H1 (cell line): ENCODE measurements at regions not wholly inside any gene's neighbourhood (a gene's known extent, or its start where the extent isn't known, plus 50 kb on each side); places are given as distances from the start of the nearest gene placed in this dataset.

Experiments used
- CTCF ChIA-PET: fragments of 300-600 bp; sonication (Branson Sonifier 250); formaldehyde crosslinking; loops from one replicate; lab custom pipeline; 2021; ENCODE audit not compliant: partially characterized antibody; lab: Charles Lee
- POLR2A ChIA-PET: fragments of 300-600 bp; sonication (Branson Sonifier 250); formaldehyde crosslinking; loops from one replicate; lab custom pipeline; 2021; ENCODE audit warnings: inconsistent platforms; ENCODE audit not compliant: partially characterized antibody; lab: Charles Lee
- DNase-seq, 2 experiments: peaks; one replicate each; pipeline versions ENCODE4 v3.0.0 to v3.0.0-alpha.2; 2010 to 2022; ENCODE audit warnings: low spot score in 2 of 2, low read depth in 1 of 2, mixed read lengths in 1 of 2
- FAIRE-seq: peaks from 2 replicates; lab custom pipeline; 2011; peaks lifted over from hg19 to GRCh38; lab: Jason Lieb, UNC
- H2AFZ ChIP-seq: 2 replicates; pipeline ENCODE4 v1.8.1; 2012; ENCODE audit warnings: low read length, inconsistent platforms
- H2AK5ac ChIP-seq: 2 replicates; pipeline ENCODE4 v1.6.1; 2013; ENCODE audit warnings: low read depth, low read length
- H2BK120ac ChIP-seq: replicated peaks from 2 replicates; pipeline ENCODE3; 2013; ENCODE audit warnings: low read depth, low read length, inconsistent platforms
- H2BK12ac ChIP-seq: 2 replicates; pipeline ENCODE4 v1.6.1; 2013; ENCODE audit warnings: low read depth, low read length
- H2BK15ac ChIP-seq: 2 replicates; pipeline ENCODE4 v1.6.1; 2013; ENCODE audit warnings: low read length
- H2BK20ac ChIP-seq: 2 replicates; pipeline ENCODE4 v1.6.1; 2013; ENCODE audit warnings: low read length
- H2BK5ac ChIP-seq: 2 replicates; pipeline ENCODE4 v1.6.1; 2013; ENCODE audit warnings: low read depth, low read length
- H3K14ac ChIP-seq: 2 replicates; pipeline ENCODE4 v1.6.1; 2013; ENCODE audit warnings: inconsistent platforms; ENCODE audit not compliant: insufficient read length
- H3K18ac ChIP-seq: 2 replicates; pipeline ENCODE4 v1.6.1; 2013; ENCODE audit warnings: low read length; ENCODE audit errors: extremely low read depth
- H3K23ac ChIP-seq: 2 replicates; pipeline ENCODE4 v1.6.1; 2013; ENCODE audit warnings: inconsistent platforms; ENCODE audit not compliant: insufficient read length
- H3K23me2 ChIP-seq: 2 replicates; pipeline ENCODE4 v1.6.1; 2013; ENCODE audit warnings: low read depth, low read length
- H3K27ac ChIP-seq: 2 replicates; pipeline ENCODE4 v1.6.1; 2011; ENCODE audit warnings: low read depth, low read length, inconsistent platforms
- H3K27me3 ChIP-seq, 4 experiments: replicated peaks in 1 of 4; 1 replicate in 1 of 4; 2 replicates in 3 of 4; pipeline versions ENCODE4 v1.6.1 to v1.8.1; 2011 to 2013; ENCODE audit warnings: low read length in 3 of 4, mild to moderate bottlenecking in 3 of 4, inconsistent platforms in 2 of 4, mixed read lengths in 2 of 4, moderate library complexity in 1 of 4; ENCODE audit not compliant: control insufficient read depth in 3 of 4, insufficient read depth in 3 of 4; ENCODE audit errors: extremely low read depth in 1 of 4
- H3K36me3 ChIP-seq, 4 experiments: 2 replicates each; pipeline versions ENCODE4 v1.6.1 to v1.8.1; 2011 to 2013; ENCODE audit warnings: mild to moderate bottlenecking in 4 of 4, low read length in 3 of 4, moderate library complexity in 2 of 4, control low read depth in 1 of 4, inconsistent platforms in 1 of 4; ENCODE audit not compliant: insufficient read depth in 4 of 4, control insufficient read depth in 2 of 4
- H3K4ac ChIP-seq: replicated peaks from 2 replicates; pipeline ENCODE3; 2013; ENCODE audit warnings: low read length, low read depth, mixed read lengths, inconsistent platforms; ENCODE audit not compliant: insufficient read length
- H3K4me1 ChIP-seq, 4 experiments: replicated peaks in 1 of 4; 1 replicate in 1 of 4; 2 replicates in 3 of 4; pipeline versions ENCODE4 v1.6.1 to v1.8.1; 2011 to 2013; ENCODE audit warnings: low read length in 3 of 4, inconsistent platforms in 2 of 4, mixed read lengths in 1 of 4; ENCODE audit not compliant: insufficient read depth in 4 of 4, control insufficient read depth in 3 of 4
- H3K4me2 ChIP-seq, 2 experiments: 2 replicates each; pipeline versions ENCODE4 v1.6.1 to v1.8.1; 2011 to 2013; ENCODE audit warnings: low read depth in 2 of 2, low read length in 2 of 2, control low read depth in 1 of 2, inconsistent platforms in 1 of 2, mild to moderate bottlenecking in 1 of 2; ENCODE audit not compliant: insufficient read depth in 1 of 2
- H3K4me3 ChIP-seq, 4 experiments: fragments of 200-600, 300-600 bp in 1 of 4; sonication (generic), shearing (Covaris generic), sonication (Bioruptor Twin) in 1 of 4; 2 replicates each; pipeline versions ENCODE4 v1.5.1 to v1.8.1; 2011 to 2016; ENCODE audit warnings: low read length in 4 of 4, low read depth in 3 of 4, control low read depth in 2 of 4, inconsistent platforms in 2 of 4, mild to moderate bottlenecking in 2 of 4, mixed read lengths in 1 of 4, moderate library complexity in 1 of 4; ENCODE audit not compliant: insufficient read depth in 2 of 4; ENCODE audit errors: extremely low read depth in 1 of 4
- H3K56ac ChIP-seq: replicated peaks from 2 replicates; pipeline ENCODE3; 2013; ENCODE audit warnings: low read depth, mild to moderate bottlenecking, mixed read lengths, low read length, inconsistent platforms; ENCODE audit not compliant: insufficient read length
- H3K79me1 ChIP-seq: 2 replicates; pipeline ENCODE4 v1.6.1; 2013; ENCODE audit warnings: low read depth, low read length, control low read depth
- H3K79me2 ChIP-seq, 2 experiments: 2 replicates each; pipeline versions ENCODE4 v1.6.1 to v1.8.1; 2012 to 2013; ENCODE audit warnings: low read length in 2 of 2, mild to moderate bottlenecking in 2 of 2, inconsistent platforms in 1 of 2; ENCODE audit not compliant: insufficient read depth in 2 of 2, control insufficient read depth in 1 of 2
- H3K9ac ChIP-seq, 4 experiments: replicated peaks in 1 of 4; 1 replicate in 1 of 4; 2 replicates in 3 of 4; pipeline versions ENCODE4 v1.6.1 to v1.8.1; 2011 to 2013; ENCODE audit warnings: low read depth in 3 of 4, low read length in 3 of 4, control low read depth in 2 of 4, mild to moderate bottlenecking in 2 of 4, moderate library complexity in 2 of 4, inconsistent platforms in 1 of 4; ENCODE audit errors: extremely low read depth in 1 of 4
- H3K9me3 ChIP-seq, 2 experiments: 2 replicates each; pipeline versions ENCODE4 v1.6.1 to v1.8.1; 2012 to 2013; ENCODE audit warnings: mild to moderate bottlenecking in 2 of 2, moderate library complexity in 2 of 2, control low read depth in 1 of 2, inconsistent platforms in 1 of 2, low read depth in 1 of 2, low read length in 1 of 2, mixed read lengths in 1 of 2; ENCODE audit not compliant: insufficient read depth in 2 of 2
- H4K20me1 ChIP-seq, 2 experiments: replicated peaks in 1 of 2; 2 replicates each; pipeline versions ENCODE3 to v1.8.1; 2011 to 2013; ENCODE audit warnings: inconsistent platforms in 2 of 2, low read length in 2 of 2, mild to moderate bottlenecking in 1 of 2; ENCODE audit not compliant: insufficient read depth in 2 of 2, control insufficient read depth in 1 of 2
- H4K5ac ChIP-seq: 2 replicates; pipeline ENCODE4 v1.6.1; 2013; ENCODE audit warnings: low read length, low read depth, mixed read lengths, inconsistent platforms; ENCODE audit not compliant: insufficient read length
- H4K8ac ChIP-seq: 2 replicates; pipeline ENCODE4 v1.8.0; 2013; ENCODE audit warnings: mild to moderate bottlenecking, moderate library complexity, low read length, inconsistent platforms; ENCODE audit not compliant: insufficient read depth; ENCODE audit errors: extremely low read depth
- H4K91ac ChIP-seq: replicated peaks from 2 replicates; pipeline ENCODE3; 2013; ENCODE audit warnings: low read length, mixed read lengths, inconsistent platforms; ENCODE audit not compliant: insufficient read length
- ATF3 ChIP-seq: IDR thresholded peaks from 2 replicates; pipeline ENCODE4 v1.6.1; 2011; ENCODE audit warnings: low read depth, mild to moderate bottlenecking, low read length; ENCODE audit not compliant: insufficient read depth
- EP300 ChIP-seq, 2 experiments: IDR thresholded peaks; 1 replicate in 1 of 2; 2 replicates in 1 of 2; pipeline ENCODE4 v1.6.1; 2011 to 2012; ENCODE audit warnings: low read depth in 2 of 2, low read length in 2 of 2, mild to moderate bottlenecking in 2 of 2, borderline replicate concordance in 1 of 2, inconsistent platforms in 1 of 2, moderate library complexity in 1 of 2
- FOSL1 ChIP-seq: IDR thresholded peaks from 2 replicates; pipeline ENCODE4 v1.6.1; 2011; ENCODE audit warnings: mild to moderate bottlenecking, low read depth, low read length, moderate library complexity; ENCODE audit not compliant: insufficient read depth
- JUN ChIP-seq: IDR thresholded peaks from 2 replicates; pipeline ENCODE4 v1.6.1; 2011; ENCODE audit warnings: low read depth, mild to moderate bottlenecking, improper control_type of control experiment, low read length
- NANOG ChIP-seq: IDR thresholded peaks from 2 replicates; pipeline ENCODE4 v1.6.1; 2011; ENCODE audit warnings: low read length, low read depth, mild to moderate bottlenecking, inconsistent platforms; ENCODE audit not compliant: insufficient read depth, poor library complexity, severe bottlenecking
- RAD21 ChIP-seq, 2 experiments: IDR thresholded peaks in 1 of 2; conservative IDR thresholded peaks in 1 of 2; 2 replicates each; pipeline ENCODE4 v1.6.1; 2011; ENCODE audit warnings: low read depth in 2 of 2, low read length in 2 of 2, improper control_type of control experiment in 1 of 2, inconsistent platforms in 1 of 2, mild to moderate bottlenecking in 1 of 2, moderate library complexity in 1 of 2
- SAP30 ChIP-seq: fragments of 300-600 bp; sonication (generic); IDR thresholded peaks from 2 replicates; pipeline ENCODE4 v1.7.1; 2012; ENCODE audit warnings: low read length, moderate library complexity, mild to moderate bottlenecking, inconsistent platforms; ENCODE audit not compliant: insufficient read depth, insufficient replicate concordance
- SIRT6 ChIP-seq: IDR thresholded peaks from one replicate; pipeline ENCODE4 v1.7.1; 2012; ENCODE audit warnings: low read length, inconsistent platforms
- SP4 ChIP-seq: IDR thresholded peaks from 2 replicates; pipeline ENCODE4 v1.6.1; 2012; ENCODE audit warnings: low read length, inconsistent platforms
- TBP ChIP-seq: IDR thresholded peaks from 2 replicates; pipeline ENCODE4 v1.6.1; 2011; ENCODE audit warnings: low read depth, low read length, improper control_type of control experiment
- WGBS, 2 experiments: shearing (Covaris generic) in 1 of 2; methylation state at CpG; one replicate each; pipeline versions ENCODE4 v1.1.6 to v1.1.7; 2013 to 2015; ENCODE audit warnings: low lambda C conversion rate in 2 of 2, mixed read lengths in 2 of 2, inconsistent platforms in 1 of 2, low coverage in 1 of 2, missing lambda C conversion rate in 1 of 2; ENCODE audit not compliant: insufficient replicate concordance in 2 of 2, insufficient coverage in 1 of 2, insufficient read length in 1 of 2; ENCODE audit errors: extremely low coverage in 1 of 2, missing lambda C conversion rate in 1 of 2; 5-methylcytosine and 5-hydroxymethylcytosine counted together

DNA sequence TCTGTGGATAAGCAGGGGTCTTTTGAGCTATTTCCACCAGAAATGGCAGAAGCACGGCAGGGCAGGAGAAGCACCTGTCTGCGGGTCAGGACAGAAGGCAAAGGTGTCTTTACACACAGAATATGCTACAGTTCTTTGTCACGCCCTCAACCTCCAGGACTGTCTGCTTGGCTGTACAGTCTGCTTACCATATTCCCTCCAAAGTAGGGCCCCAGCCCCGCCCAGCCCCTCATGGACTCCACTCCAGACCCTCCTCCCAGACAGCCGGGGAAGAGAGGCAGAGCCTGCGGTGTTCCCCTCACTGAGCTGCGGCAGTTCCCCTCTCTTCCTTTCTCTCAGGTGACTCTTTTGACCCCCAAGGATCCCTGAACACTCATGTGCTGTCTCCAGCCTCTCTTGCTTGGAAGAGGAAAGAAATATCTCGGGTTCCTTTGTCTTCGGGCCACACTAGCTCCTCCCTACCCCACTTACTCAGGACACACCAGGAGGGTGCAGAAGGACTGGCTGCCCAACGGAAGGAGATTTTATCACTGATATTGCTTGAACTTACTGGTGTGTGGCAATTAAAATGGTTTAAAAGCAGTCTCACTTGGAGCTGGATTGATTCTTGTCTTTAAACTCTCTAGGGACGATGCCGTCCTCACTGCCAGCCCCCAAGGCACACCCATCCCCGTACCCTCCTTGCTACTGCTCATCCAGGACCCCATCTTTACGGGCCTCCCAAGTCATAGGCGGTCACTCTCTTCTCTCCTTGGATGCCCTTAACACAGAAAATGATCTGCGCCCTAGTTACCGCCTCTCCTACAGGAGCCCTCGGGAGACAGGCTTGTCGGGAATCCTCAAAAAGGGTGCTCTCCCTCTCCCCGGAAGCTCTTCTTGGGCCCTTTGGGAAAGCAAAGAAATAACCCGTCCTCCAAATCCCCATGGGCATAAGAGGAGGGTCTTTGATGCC is 169.7 kb downstream of the TOMM20 start:
- ChIA-PET POLR2A (interaction anchor here (1.0 to 5.6 kb wide), 2 partner anchors 9 to 11 kb away, joined by 3 to 43 read pairs; no protein-coding TSS in a partner anchor), CTCF (interaction anchor here (0.6 to 1.7 kb wide), 6 partner anchors 10 to 381 kb away, joined by 3 to 5 read pairs (median 3); no protein-coding TSS in a partner anchor)
- WGBS, 2 experiments, result 88% methylated on average over 18 of the region's 21 CpGs; no CpG with 5 or more reads in 1 of the 2 experiments
- Histone ChIP-seq H2BK15ac (peak overlapping the region; percentile 31; the same call in 1 of the 2 replicates), H3K4me2 (no peak overlapping the region), H4K8ac (no peak overlapping the region), H3K27me3 (no peaks in the 10 kb centered on the region; a peak in 2 of 7 replicates), H3K79me1 (no peaks in the 10 kb centered on the region), H4K20me1 (no peaks in the 10 kb centered on the region), H3K27ac (no peak overlapping the region), H3K23ac (no peak overlapping the region), H3K9me3 (no peaks in the 10 kb centered on the region), H3K4me3 (no peak overlapping the region), H3K9ac (no peak overlapping the region), H2AK5ac (no peak overlapping the region), H3K79me2 (no peaks in the 10 kb centered on the region), H2BK12ac (peak overlapping the region; percentile 70; the same call in 1 of the 2 replicates), H3K56ac (no peak overlapping the region), H3K23me2 (no peaks in the 10 kb centered on the region), H2BK20ac (peak overlapping the region; percentile 57; the same call in 1 of the 2 replicates), H3K18ac (no peak overlapping the region), H2AFZ (no peak overlapping the region), H3K14ac (no peak overlapping the region), H2BK5ac (no peak overlapping the region; the same call in 1 of the 2 replicates), H2BK120ac (no peak overlapping the region), H4K91ac (peak overlapping the region; percentile 95), H4K5ac (no peak overlapping the region), H3K4me1 (peaks cover 0 to 19% (median 12%) of the 10 kb centered on the region in 4 experiments; a peak in 6 of 7 replicates), H3K4ac (no peak overlapping the region), H3K36me3 (no peaks in the 10 kb centered on the region)
- FAIRE-seq (no peak), DNase-seq (peak in 1 of 2 experiments; percentile 41)
- TF ChIP-seq SIRT6 (no peak), NANOG (no peak), ATF3 (no peak), SP4 (no peak), SAP30 (no peak), EP300 (IDR thresholded peaks at IDR 0.05; ENCODE audit: borderline replicate concordance in 1 of 2, low read depth in 2 of 2, low read length in 2 of 2) (no peak), RAD21 (IDR thresholded peaks at IDR 0.05 in 1 of 2, conservative IDR thresholded peaks at IDR 0.05 in 1 of 2; ENCODE audit: low read depth in 2 of 2, low read length in 2 of 2) (no peak), TBP (no peak), JUN (no peak), FOSL1 (no peak)
